Endothelial cell (in vitro differentiated cells): ENCODE measurements at regions not wholly inside any gene's neighbourhood (a gene's known extent, or its start where the extent isn't known, plus 50 kb on each side); places are given as distances from the start of the nearest gene placed in this dataset.

Source experiments
- DNase-seq: peaks from one replicate; pipeline ENCODE4 v3.0.0; 2021; ENCODE audit warnings: low spot score
- H3K27ac Mint-ChIP-seq: one replicate; pipeline ENCODE4 v1.8.0; 2021; ENCODE audit warnings: mixed read lengths, inconsistent platforms; ENCODE audit not compliant: unreplicated experiment
- H3K27me3 Mint-ChIP-seq: one replicate; pipeline ENCODE4 v1.8.0; 2021; ENCODE audit warnings: mild to moderate bottlenecking, moderate library complexity, mixed read lengths, inconsistent platforms; ENCODE audit not compliant: unreplicated experiment
- H3K36me3 Mint-ChIP-seq: one replicate; pipeline ENCODE4 v1.8.0; 2021; ENCODE audit warnings: mild to moderate bottlenecking, low read depth, mixed read lengths, inconsistent platforms; ENCODE audit not compliant: unreplicated experiment
- H3K4me1 Mint-ChIP-seq: one replicate; pipeline ENCODE4 v1.8.0; 2021; ENCODE audit warnings: mild to moderate bottlenecking, mixed read lengths, inconsistent platforms; ENCODE audit not compliant: unreplicated experiment
- H3K4me3 Mint-ChIP-seq: one replicate; pipeline ENCODE4 v1.8.0; 2021; ENCODE audit warnings: mild to moderate bottlenecking, mixed read lengths, inconsistent platforms; ENCODE audit not compliant: unreplicated experiment
- H3K9me3 Mint-ChIP-seq: one replicate; pipeline ENCODE4 v1.8.0; 2021; ENCODE audit warnings: mixed read lengths, inconsistent platforms; ENCODE audit not compliant: unreplicated experiment
- TF ChIP-seq, protein P1 (sequence below): fragments of 200-600 bp; sonication (generic); IDR thresholded peaks from one replicate; pipeline ENCODE4 v1.5.0; 2021; ENCODE audit warnings: antibody characterized with exemption; ENCODE audit not compliant: unreplicated experiment

DNA sequence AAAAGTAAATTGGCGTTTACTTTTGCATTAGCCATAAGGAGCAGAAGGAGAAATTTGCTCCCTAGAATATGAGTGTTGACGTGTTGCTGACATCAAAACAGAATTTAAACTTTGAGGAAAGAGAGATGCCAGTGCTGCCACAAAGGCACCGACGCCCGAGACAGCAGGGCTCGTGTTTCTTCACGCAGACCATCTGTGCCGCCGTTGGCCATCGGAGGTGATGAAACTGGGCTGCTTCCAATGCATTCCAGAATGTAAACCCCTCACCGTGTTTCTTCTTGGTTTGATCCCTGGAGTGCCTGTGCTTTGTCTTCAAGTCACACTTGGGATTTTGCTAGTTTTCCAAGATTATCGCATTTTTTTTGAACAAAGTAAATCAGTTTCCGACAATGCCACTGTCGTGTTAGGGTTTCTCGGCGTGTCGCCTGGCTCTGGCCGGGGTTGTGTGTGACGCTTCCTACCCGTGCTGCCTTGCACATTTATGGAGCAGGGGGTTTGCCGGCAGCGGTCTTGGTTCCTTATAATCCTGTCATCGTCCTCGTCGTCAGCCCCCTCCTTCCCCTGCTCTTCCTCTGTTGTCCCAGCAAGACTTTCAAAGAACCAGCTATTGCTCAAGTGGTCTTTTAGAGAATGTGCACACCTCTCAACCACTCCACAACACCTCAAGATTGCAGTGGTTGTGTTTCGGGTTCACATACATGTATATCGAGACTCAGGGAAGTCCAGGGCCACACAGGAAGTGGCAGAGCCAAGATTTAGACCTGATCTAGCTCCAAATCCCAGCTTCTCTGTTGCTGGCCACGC, 103.9 kb downstream of the METRNL start:
- Mint-ChIP-seq H3K27ac (no peak overlapping the region), H3K4me1 (no peaks in the 10 kb centered on the region), H3K4me3 (no peak overlapping the region), H3K27me3 (peaks cover 11% of the 10 kb centered on the region), H3K9me3 (no peaks in the 10 kb centered on the region), H3K36me3 (peaks cover 5% of the 10 kb centered on the region)
- TF ChIP-seq, protein P1, sequence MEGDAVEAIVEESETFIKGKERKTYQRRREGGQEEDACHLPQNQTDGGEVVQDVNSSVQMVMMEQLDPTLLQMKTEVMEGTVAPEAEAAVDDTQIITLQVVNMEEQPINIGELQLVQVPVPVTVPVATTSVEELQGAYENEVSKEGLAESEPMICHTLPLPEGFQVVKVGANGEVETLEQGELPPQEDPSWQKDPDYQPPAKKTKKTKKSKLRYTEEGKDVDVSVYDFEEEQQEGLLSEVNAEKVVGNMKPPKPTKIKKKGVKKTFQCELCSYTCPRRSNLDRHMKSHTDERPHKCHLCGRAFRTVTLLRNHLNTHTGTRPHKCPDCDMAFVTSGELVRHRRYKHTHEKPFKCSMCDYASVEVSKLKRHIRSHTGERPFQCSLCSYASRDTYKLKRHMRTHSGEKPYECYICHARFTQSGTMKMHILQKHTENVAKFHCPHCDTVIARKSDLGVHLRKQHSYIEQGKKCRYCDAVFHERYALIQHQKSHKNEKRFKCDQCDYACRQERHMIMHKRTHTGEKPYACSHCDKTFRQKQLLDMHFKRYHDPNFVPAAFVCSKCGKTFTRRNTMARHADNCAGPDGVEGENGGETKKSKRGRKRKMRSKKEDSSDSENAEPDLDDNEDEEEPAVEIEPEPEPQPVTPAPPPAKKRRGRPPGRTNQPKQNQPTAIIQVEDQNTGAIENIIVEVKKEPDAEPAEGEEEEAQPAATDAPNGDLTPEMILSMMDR: no peak
- no peak for DNase-seq

DNA sequence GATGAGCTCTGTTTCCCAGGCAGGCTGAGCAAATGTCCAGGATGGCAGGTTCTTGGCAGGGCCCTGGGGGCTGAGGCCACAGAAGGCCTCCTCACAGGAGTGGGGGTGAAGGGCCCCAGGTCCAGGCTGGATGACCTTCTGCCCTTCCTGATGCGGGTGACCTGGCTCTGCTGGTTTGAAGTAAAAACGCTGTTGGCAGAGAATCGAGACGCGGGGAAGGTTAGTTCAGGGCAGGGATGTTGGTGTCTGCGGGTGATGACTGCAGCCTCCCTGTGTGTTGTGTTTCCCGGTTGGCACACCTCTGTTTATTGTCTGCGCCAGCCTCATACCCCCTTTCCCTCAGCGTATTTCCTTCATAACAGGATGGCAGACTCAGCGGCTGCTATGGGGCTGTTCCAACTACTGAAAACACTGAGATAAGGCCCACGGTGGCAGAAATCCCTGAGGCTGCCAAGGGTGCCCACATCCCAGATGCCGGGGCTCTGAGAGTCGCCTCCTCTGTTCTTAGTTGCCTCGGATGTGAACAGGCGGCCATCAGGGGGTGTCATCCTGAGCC, 104.6 kb downstream of the METRNL start:
- H3K9me3 Mint-ChIP-seq: no peaks in the 10 kb centered on the region
- no peak overlapping the region for H3K27ac Mint-ChIP-seq
- DNase-seq: no peak
- no peaks in the 10 kb centered on the region for H3K4me1 Mint-ChIP-seq
- peaks cover 11% of the 10 kb centered on the region for H3K27me3 Mint-ChIP-seq
- H3K4me3 Mint-ChIP-seq: no peak overlapping the region
- TF ChIP-seq, protein P1: no peak
- H3K36me3 Mint-ChIP-seq: peaks cover 5% of the 10 kb centered on the region

DNA sequence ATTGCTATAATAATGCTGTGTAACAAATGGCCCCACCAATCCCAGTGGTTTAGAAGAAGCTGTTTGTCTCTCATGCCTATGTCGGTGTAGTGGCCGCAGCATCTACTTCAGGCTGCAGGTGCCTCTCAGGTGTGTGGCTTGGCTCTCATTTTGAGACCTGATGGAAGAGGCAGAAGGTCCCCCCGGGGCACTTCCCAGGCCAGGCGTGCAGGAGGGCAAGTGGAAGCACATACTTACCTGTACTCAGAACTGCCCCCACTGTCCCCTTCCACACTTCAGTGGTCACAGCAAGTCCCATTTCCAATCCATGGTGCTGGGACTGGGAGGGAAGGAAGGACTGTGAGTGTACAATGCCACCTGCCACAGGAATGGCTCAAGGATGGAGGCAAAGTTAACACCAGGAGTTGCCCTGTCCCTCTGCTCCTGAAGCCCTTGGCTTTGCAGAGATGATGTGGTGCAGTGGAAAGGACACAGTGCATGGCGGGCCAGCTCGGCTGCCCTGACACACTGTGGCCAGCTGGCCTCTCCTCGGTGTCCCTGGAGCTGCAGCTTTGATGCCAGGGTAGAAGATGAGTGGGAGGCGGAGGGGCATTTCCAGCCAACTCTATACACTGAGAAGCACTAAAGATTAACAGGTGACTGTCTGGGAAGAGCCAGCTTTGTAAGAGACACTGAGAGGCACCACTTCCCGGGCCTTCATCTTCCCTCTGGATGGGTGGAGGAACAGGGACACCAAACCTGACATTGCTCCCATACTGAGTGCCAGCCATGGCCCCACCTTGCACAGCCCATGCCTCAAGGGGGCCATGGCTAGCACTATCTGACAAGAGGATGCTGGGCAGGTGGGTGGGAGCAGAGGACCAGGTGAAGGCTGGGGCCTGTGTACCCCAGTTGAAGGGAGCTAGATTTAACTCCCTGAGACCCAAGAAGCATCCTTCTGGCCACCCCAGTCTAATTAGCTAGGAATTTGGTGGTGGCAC, 105.9 kb downstream of the METRNL start:
- peaks cover 11% of the 10 kb centered on the region for H3K27me3 Mint-ChIP-seq
- H3K36me3 Mint-ChIP-seq: peaks cover 5% of the 10 kb centered on the region
- no peak overlapping the region for H3K4me3 Mint-ChIP-seq
- TF ChIP-seq, protein P1: no peak
- H3K4me1 Mint-ChIP-seq: no peaks in the 10 kb centered on the region
- DNase-seq: no peak
- H3K9me3 Mint-ChIP-seq: peaks cover 5% of the 10 kb centered on the region
- H3K27ac Mint-ChIP-seq: no peak overlapping the region

DNA sequence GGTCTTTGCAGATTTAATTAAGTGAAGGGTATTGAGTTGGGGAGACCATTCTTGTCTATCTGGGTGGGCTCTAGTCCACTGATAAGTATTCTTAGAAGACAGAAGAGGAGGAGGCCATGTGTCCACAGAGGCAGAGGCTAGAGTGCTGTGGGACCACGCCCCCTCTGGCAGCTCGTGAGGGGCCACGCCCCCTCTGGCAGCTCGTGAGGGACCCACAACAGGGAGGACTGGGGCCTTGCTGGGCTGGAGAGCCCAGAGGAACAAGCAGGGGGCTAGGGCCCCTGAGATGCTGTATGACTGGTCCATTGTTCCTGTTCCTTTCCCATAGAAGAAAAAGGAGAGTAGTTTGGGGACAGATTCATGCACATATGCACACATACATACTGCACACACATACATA, 106.8 kb downstream of the METRNL start:
- H3K9me3 Mint-ChIP-seq: peaks cover 5% of the 10 kb centered on the region
- H3K4me1 Mint-ChIP-seq: no peaks in the 10 kb centered on the region
- H3K4me3 Mint-ChIP-seq: no peak overlapping the region
- TF ChIP-seq, protein P1: no peak
- peaks cover 5% of the 10 kb centered on the region for H3K36me3 Mint-ChIP-seq
- H3K27me3 Mint-ChIP-seq: peaks cover 11% of the 10 kb centered on the region
- no peak for DNase-seq
- no peak overlapping the region for H3K27ac Mint-ChIP-seq
